ENCODE measurements at regions not wholly inside any gene's neighbourhood (a gene's known extent, or its start where the extent isn't known, plus 50 kb on each side); places are given as distances from the start of the nearest gene placed in this dataset.

DNA sequence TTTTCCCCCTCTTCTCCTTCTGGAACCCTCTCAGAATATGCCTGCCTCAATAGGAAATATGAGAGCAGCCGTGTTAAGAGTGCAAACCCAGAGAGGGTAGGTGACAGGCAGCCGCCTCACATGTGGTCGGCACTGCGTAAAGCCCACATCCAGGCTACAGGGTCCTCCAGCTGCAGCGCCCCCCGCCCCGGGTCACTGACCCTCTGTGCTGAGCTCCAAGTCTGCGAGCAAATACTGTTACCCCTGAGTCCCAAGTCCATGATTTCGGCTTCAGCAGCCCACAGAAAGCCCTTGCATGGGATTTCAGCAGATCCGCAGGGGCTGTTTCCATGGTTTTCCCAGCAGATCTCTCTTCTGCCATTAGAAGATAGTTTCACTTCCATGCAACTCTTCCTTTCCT is 186.9 kb upstream of the IRS2 start:
- TF ChIP-seq, protein P1, sequence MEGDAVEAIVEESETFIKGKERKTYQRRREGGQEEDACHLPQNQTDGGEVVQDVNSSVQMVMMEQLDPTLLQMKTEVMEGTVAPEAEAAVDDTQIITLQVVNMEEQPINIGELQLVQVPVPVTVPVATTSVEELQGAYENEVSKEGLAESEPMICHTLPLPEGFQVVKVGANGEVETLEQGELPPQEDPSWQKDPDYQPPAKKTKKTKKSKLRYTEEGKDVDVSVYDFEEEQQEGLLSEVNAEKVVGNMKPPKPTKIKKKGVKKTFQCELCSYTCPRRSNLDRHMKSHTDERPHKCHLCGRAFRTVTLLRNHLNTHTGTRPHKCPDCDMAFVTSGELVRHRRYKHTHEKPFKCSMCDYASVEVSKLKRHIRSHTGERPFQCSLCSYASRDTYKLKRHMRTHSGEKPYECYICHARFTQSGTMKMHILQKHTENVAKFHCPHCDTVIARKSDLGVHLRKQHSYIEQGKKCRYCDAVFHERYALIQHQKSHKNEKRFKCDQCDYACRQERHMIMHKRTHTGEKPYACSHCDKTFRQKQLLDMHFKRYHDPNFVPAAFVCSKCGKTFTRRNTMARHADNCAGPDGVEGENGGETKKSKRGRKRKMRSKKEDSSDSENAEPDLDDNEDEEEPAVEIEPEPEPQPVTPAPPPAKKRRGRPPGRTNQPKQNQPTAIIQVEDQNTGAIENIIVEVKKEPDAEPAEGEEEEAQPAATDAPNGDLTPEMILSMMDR (IDR thresholded peaks at IDR 0.05) = no peak
- TF ChIP-seq EZH2 (IDR thresholded peaks at IDR 0.05) = no peak
- no peak for TF ChIP-seq EZH2phosphoT487 (IDR thresholded peaks at IDR 0.05)

Data from neural progenitor cell (in vitro differentiated cells).